Osteoblast (primary cell): ENCODE measurements at regions not wholly inside any gene's neighbourhood (a gene's known extent, or its start where the extent isn't known, plus 50 kb on each side); places are given as distances from the start of the nearest gene placed in this dataset.

Experiments used
- DNase-seq: peaks from one replicate; pipeline ENCODE4 v3.0.0; 2011; ENCODE audit warnings: low spot score, mixed read lengths; ENCODE audit not compliant: insufficient read length; ENCODE audit errors: missing footprints
- H2AFZ ChIP-seq: 2 replicates; pipeline ENCODE4 v1.6.0; 2011; ENCODE audit warnings: mild to moderate bottlenecking, low read length
- H3K27ac ChIP-seq: 2 replicates; pipeline ENCODE4 v1.5.1; 2011; ENCODE audit warnings: mild to moderate bottlenecking, low read depth, low read length, moderate library complexity
- H3K27me3 ChIP-seq: 2 replicates; pipeline ENCODE4 v1.6.0; 2012; ENCODE audit warnings: mild to moderate bottlenecking, control low read depth, inconsistent platforms, low read length, moderate library complexity; ENCODE audit not compliant: insufficient read depth
- H3K36me3 ChIP-seq: 2 replicates; pipeline ENCODE4 v1.5.1; 2011; ENCODE audit warnings: mild to moderate bottlenecking, low read length, control low read depth, moderate library complexity; ENCODE audit not compliant: insufficient read depth
- H3K4me1 ChIP-seq: 2 replicates; pipeline ENCODE4 v1.5.1; 2011; ENCODE audit warnings: mild to moderate bottlenecking, low read length, control low read depth, moderate library complexity; ENCODE audit not compliant: insufficient read depth
- H3K4me2 ChIP-seq: 2 replicates; pipeline ENCODE4 v1.6.0; 2011; ENCODE audit warnings: mild to moderate bottlenecking, low read length; ENCODE audit not compliant: insufficient read depth
- H3K4me3 ChIP-seq: fragments of 200-600 bp; sonication (generic); 3 replicates; pipeline ENCODE4 v1.5.1; 2012; ENCODE audit warnings: mild to moderate bottlenecking, low read length, inconsistent platforms; ENCODE audit not compliant: insufficient read depth
- H3K79me2 ChIP-seq: 2 replicates; pipeline ENCODE4 v1.6.0; 2012; ENCODE audit warnings: mild to moderate bottlenecking, low read length, control low read depth, inconsistent platforms; ENCODE audit not compliant: insufficient read depth
- H3K9me3 ChIP-seq: 2 replicates; pipeline ENCODE4 v1.5.1; 2011; ENCODE audit warnings: low read depth, low read length, control low read depth
- H4K20me1 ChIP-seq: 2 replicates; pipeline ENCODE4 v1.6.0; 2012; ENCODE audit warnings: mild to moderate bottlenecking, low read length, control low read depth; ENCODE audit not compliant: insufficient read depth
- CTCF ChIP-seq: IDR thresholded peaks from 2 replicates; pipeline ENCODE4 v1.5.1; 2011; ENCODE audit warnings: mild to moderate bottlenecking, low read depth, low read length, moderate library complexity; ENCODE audit errors: extremely low read depth

GRCh38 chr11:127223633-127224032 lies 223.1 kb upstream of the KIRREL3 start:
- Histone ChIP-seq H3K27me3 (no peaks in the 10 kb centered on the region), H3K79me2 (no peaks in the 10 kb centered on the region), H3K9me3 (peaks cover 2% of the 10 kb centered on the region), H3K4me3 (no peak overlapping the region), H3K4me1 (no peaks in the 10 kb centered on the region), H2AFZ (no peak overlapping the region), H3K4me2 (no peak overlapping the region), H3K27ac (no peak overlapping the region), H4K20me1 (no peaks in the 10 kb centered on the region), H3K36me3 (no peaks in the 10 kb centered on the region)
- no peak for DNase-seq
- no peak for TF ChIP-seq CTCF

- H3K9me3 ChIP-seq = peaks cover 2% of the 10 kb centered on the region
- no peak overlapping the region for H2AFZ ChIP-seq
- no peak overlapping the region for H3K27ac ChIP-seq
- H3K79me2 ChIP-seq = no peaks in the 10 kb centered on the region
- DNase-seq = no peak
- no peaks in the 10 kb centered on the region for H4K20me1 ChIP-seq
- TF ChIP-seq CTCF = no peak
- no peak overlapping the region for H3K4me2 ChIP-seq
- H3K4me3 ChIP-seq = no peak overlapping the region
- no peaks in the 10 kb centered on the region for H3K36me3 ChIP-seq
- no peaks in the 10 kb centered on the region for H3K4me1 ChIP-seq
- H3K27me3 ChIP-seq = no peaks in the 10 kb centered on the region
These were observed 222.5 kb upstream of the KIRREL3 start for GRCh38 chr11:127223026-127223425.

- no peak overlapping the region for H2AFZ ChIP-seq
- no peak for TF ChIP-seq CTCF
- no peaks in the 10 kb centered on the region for H3K36me3 ChIP-seq
- no peaks in the 10 kb centered on the region for H4K20me1 ChIP-seq
- no peak overlapping the region for H3K27ac ChIP-seq
- no peaks in the 10 kb centered on the region for H3K79me2 ChIP-seq
- no peaks in the 10 kb centered on the region for H3K27me3 ChIP-seq
- no peak overlapping the region for H3K4me2 ChIP-seq
- DNase-seq = no peak
- H3K9me3 ChIP-seq = peaks cover 2% of the 10 kb centered on the region
- H3K4me3 ChIP-seq = no peak overlapping the region
- H3K4me1 ChIP-seq = no peaks in the 10 kb centered on the region
These were observed 219.1 kb upstream of the KIRREL3 start for GRCh38 chr11:127219704-127220103.

GRCh38 chr11:127218275-127218608 lies 217.7 kb upstream of the KIRREL3 start:
- no peaks in the 10 kb centered on the region for H4K20me1 ChIP-seq
- no peaks in the 10 kb centered on the region for H3K79me2 ChIP-seq
- DNase-seq = no peak
- TF ChIP-seq CTCF = no peak
- H3K9me3 ChIP-seq = peaks cover 2% of the 10 kb centered on the region
- H3K36me3 ChIP-seq = no peaks in the 10 kb centered on the region
- H2AFZ ChIP-seq = no peak overlapping the region
- H3K4me1 ChIP-seq = no peaks in the 10 kb centered on the region
- H3K27me3 ChIP-seq = no peaks in the 10 kb centered on the region
- H3K4me3 ChIP-seq = no peak overlapping the region
- H3K4me2 ChIP-seq = no peak overlapping the region
- no peak overlapping the region for H3K27ac ChIP-seq
